IMR-90 (cell line): ENCODE measurements at regions not wholly inside any gene's neighbourhood (a gene's known extent, or its start where the extent isn't known, plus 50 kb on each side); places are given as distances from the start of the nearest gene placed in this dataset.

Experiments
- ATAC-seq: fragments of 200-7000 bp; cut with Tn5 transposase; 2 replicates; pipeline ENCODE4 v1.9.1; 2020; ENCODE audit warnings: low read depth, mild to moderate bottlenecking, moderate library complexity
- BruUV-seq: library from RNA; stranded (reverse); fragments of 400-500 nt; replicated peaks from 2 replicates; lab custom pipeline; 2021; lab: Mats Ljungman, UMichigan
- CTCF ChIA-PET: fragments of 300-600 bp; formaldehyde crosslinking; extraction: SDS; loops from one replicate; lab custom pipeline; 2021; ENCODE audit warnings: antibody characterized with exemption; lab: Yijun Ruan, JAX
- POLR2A ChIA-PET: fragments of 300-600 bp; sonication (Branson Sonifier 250); formaldehyde crosslinking; loops from one replicate; lab custom pipeline; 2022; ENCODE audit warnings: antibody characterized with exemption; ENCODE audit not compliant: unreplicated experiment; lab: Charles Lee
- DNase-seq: peaks from one replicate; pipeline ENCODE4 v3.0.0; 2013
- H2AFZ ChIP-seq: replicated peaks from 2 replicates; pipeline ENCODE3; 2013; ENCODE audit warnings: low read length, mild to moderate bottlenecking; ENCODE audit not compliant: poor library complexity
- H2AK5ac ChIP-seq: 2 replicates; pipeline ENCODE4 v1.6.1; 2013; ENCODE audit warnings: low read depth, low read length, inconsistent platforms
- H2AK9ac ChIP-seq: replicated peaks from 2 replicates; pipeline ENCODE3; 2013; ENCODE audit warnings: mild to moderate bottlenecking, low read depth, low read length, moderate library complexity; ENCODE audit not compliant: poor library complexity
- H2BK120ac ChIP-seq: 2 replicates; pipeline ENCODE4 v1.6.1; 2013; ENCODE audit warnings: low read depth, low read length, inconsistent platforms
- H2BK15ac ChIP-seq: 3 replicates; pipeline ENCODE4 v1.6.1; 2013; ENCODE audit warnings: low read depth, low read length, inconsistent platforms
- H2BK20ac ChIP-seq: 2 replicates; pipeline ENCODE4 v1.6.1; 2013; ENCODE audit warnings: low read depth, mild to moderate bottlenecking, inconsistent platforms, low read length, moderate library complexity
- H2BK5ac ChIP-seq: 2 replicates; pipeline ENCODE4 v1.6.1; 2013; ENCODE audit warnings: mild to moderate bottlenecking, low read depth, low read length, inconsistent platforms; ENCODE audit not compliant: poor library complexity, severe bottlenecking
- H3K14ac ChIP-seq: replicated peaks from 2 replicates; pipeline ENCODE4 v1.6.1; 2013; ENCODE audit warnings: low read depth, low read length, inconsistent platforms
- H3K18ac ChIP-seq: 2 replicates; pipeline ENCODE4 v1.6.1; 2013; ENCODE audit warnings: low read depth, low read length, control low read depth
- H3K23ac ChIP-seq: 2 replicates; pipeline ENCODE4 v1.6.1; 2013; ENCODE audit warnings: low read depth, low read length, inconsistent platforms
- H3K27ac ChIP-seq: 2 replicates; pipeline ENCODE4 v1.5.1; 2013; ENCODE audit warnings: mild to moderate bottlenecking, control low read depth, low read length; ENCODE audit not compliant: insufficient read depth
- H3K27me3 ChIP-seq: 2 replicates; pipeline ENCODE4 v1.6.1; 2013; ENCODE audit warnings: low read length; ENCODE audit not compliant: control insufficient read depth, insufficient read depth
- H3K36me3 ChIP-seq: 2 replicates; pipeline ENCODE4 v1.6.1; 2013; ENCODE audit warnings: low read length, mixed read lengths; ENCODE audit not compliant: control insufficient read depth, insufficient read depth
- H3K4ac ChIP-seq: 2 replicates; pipeline ENCODE4 v1.6.1; 2013; ENCODE audit warnings: low read depth, low read length, inconsistent platforms
- H3K4me1 ChIP-seq: 2 replicates; pipeline ENCODE4 v1.6.1; 2013; ENCODE audit warnings: low read length, mixed read lengths; ENCODE audit not compliant: control insufficient read depth, insufficient read depth
- H3K4me2 ChIP-seq: 2 replicates; pipeline ENCODE4 v1.6.1; 2013; ENCODE audit warnings: low read depth, mild to moderate bottlenecking, control low read depth, low read length, moderate library complexity
- H3K4me3 ChIP-seq: 2 replicates; pipeline ENCODE4 v1.5.1; 2013; ENCODE audit warnings: low read depth, mild to moderate bottlenecking, control low read depth, low read length, moderate library complexity; ENCODE audit not compliant: insufficient read depth
- H3K56ac ChIP-seq: 2 replicates; pipeline ENCODE4 v1.6.1; 2013; ENCODE audit warnings: low read length, inconsistent platforms; ENCODE audit not compliant: insufficient read depth; ENCODE audit errors: extremely low read depth
- H3K79me1 ChIP-seq, 2 experiments: 2 replicates each; pipeline ENCODE4 v1.6.1; 2013; ENCODE audit warnings: low read length in 2 of 2, inconsistent platforms in 1 of 2, low read depth in 1 of 2
- H3K9ac ChIP-seq: 2 replicates; pipeline ENCODE4 v1.6.1; 2013; ENCODE audit warnings: low read depth, low read length, control low read depth
- H3K9me1 ChIP-seq: 2 replicates; pipeline ENCODE4 v1.6.1; 2013; ENCODE audit warnings: low read length, inconsistent platforms; ENCODE audit not compliant: insufficient read depth
- H3K9me3 ChIP-seq: 2 replicates; pipeline ENCODE4 v1.6.1; 2013; ENCODE audit warnings: low read length; ENCODE audit not compliant: control insufficient read depth, insufficient read depth
- H4K20me1 ChIP-seq: 2 replicates; pipeline ENCODE4 v1.6.1; 2013; ENCODE audit warnings: low read length, inconsistent platforms; ENCODE audit not compliant: insufficient read depth
- H4K5ac ChIP-seq: 2 replicates; pipeline ENCODE4 v1.6.1; 2013; ENCODE audit warnings: mild to moderate bottlenecking, low read depth, low read length, control low read depth
- H4K8ac ChIP-seq, 2 experiments: 2 replicates each; pipeline ENCODE4 v1.6.1; 2013; ENCODE audit warnings: low read depth in 2 of 2, low read length in 2 of 2, control low read depth in 1 of 2, inconsistent platforms in 1 of 2
- H4K91ac ChIP-seq: 2 replicates; pipeline ENCODE4 v1.6.1; 2013; ENCODE audit warnings: low read depth, low read length, inconsistent platforms; ENCODE audit not compliant: insufficient read depth
- ELK1 ChIP-seq: fragments of 150-350 bp; IDR thresholded peaks from 2 replicates; pipeline ENCODE4 v1.6.1; 2016; ENCODE audit warnings: low read depth, mild to moderate bottlenecking, low read length, moderate library complexity, borderline replicate concordance
- MXI1 ChIP-seq: IDR thresholded peaks from 2 replicates; pipeline ENCODE4 v1.6.1; 2012; ENCODE audit warnings: low read depth, mild to moderate bottlenecking, low read length, moderate library complexity, borderline replicate concordance
- POLR2A ChIP-seq: IDR thresholded peaks from 2 replicates; pipeline ENCODE4 v1.6.1; 2012; ENCODE audit warnings: mild to moderate bottlenecking, low read depth, low read length
- WGBS, 2 experiments: methylation state at CpG; one replicate each; pipeline versions ENCODE4 v1.1.5 to v1.1.7; 2013; ENCODE audit warnings: missing lambda C conversion rate in 2 of 2; ENCODE audit not compliant: insufficient read length in 1 of 2; ENCODE audit errors: extremely low coverage in 2 of 2; 5-methylcytosine and 5-hydroxymethylcytosine counted together
- dilution Hi-C: fragments of 300-500 bp; cut with HindIII; formaldehyde crosslinking; loops from one replicate; pipeline ENCODE4 v1.14.3; 2018; ENCODE audit warnings: low sequenced_read_pairs; ENCODE audit not compliant: unreplicated experiment
- in situ Hi-C: fragments of 300-500 bp; cut with MboI; formaldehyde crosslinking; loops from 3 replicates; pipeline ENCODE4 v1.14.3; 2019; ENCODE audit warnings: low sequenced_read_pairs, inconsistent platforms, mixed read lengths
- intact Hi-C: fragments of 100-400 bp; cut with micrococcal nuclease; formaldehyde crosslinking; loops from 2 replicates; pipeline ENCODE4 v1.10.0; 2022

GRCh38 chr11:70841264-70841663 lies 411.1 kb downstream of the SHANK2 start:
- POLR2A ChIA-PET: no interaction called here
- WGBS, 2 experiments: 69% methylated on average over 5 of the region's 8 CpGs; no CpG with 5 or more reads in 1 of the 2 experiments
- Histone ChIP-seq H2BK5ac (no peak overlapping the region), H4K5ac (no peak overlapping the region), H3K27ac (no peak overlapping the region), H2BK15ac (no peak overlapping the region), H2BK120ac (no peak overlapping the region), H4K20me1 (no peaks in the 10 kb centered on the region), H3K9me1 (no peaks in the 10 kb centered on the region), H3K23ac (no peak overlapping the region), H3K4ac (no peak overlapping the region), H3K4me3 (no peak overlapping the region), H3K14ac (no peak overlapping the region), H3K18ac (no peak overlapping the region), H2AK9ac (no peak overlapping the region), H3K27me3 (no peaks in the 10 kb centered on the region), H3K4me2 (no peak overlapping the region), H3K56ac (no peak overlapping the region), H4K91ac (no peak overlapping the region), H2BK20ac (no peak overlapping the region), H2AFZ (no peak overlapping the region), H2AK5ac (no peak overlapping the region), H3K4me1 (no peaks in the 10 kb centered on the region), H3K9ac (no peak overlapping the region), H3K79me1 (no peaks in the 10 kb centered on the region), H4K8ac (no peak overlapping the region), H3K36me3 (no peaks in the 10 kb centered on the region), H3K9me3 (peaks cover 14% of the 10 kb centered on the region)
- intact Hi-C loops (no loop called here), in situ Hi-C loops (no loop called here), dilution Hi-C loops (no loop called here)
- DNase-seq: no peak
- ATAC-seq: no peak
- CTCF ChIA-PET: no interaction called here
- no peak for TF ChIP-seq MXI1
- TF ChIP-seq ELK1: no peak
- no peak for TF ChIP-seq POLR2A
- no TSS peak for BruUV-seq
